HG02981 (cell line): ENCODE measurements at regions not wholly inside any gene's neighbourhood (a gene's known extent, or its start where the extent isn't known, plus 50 kb on each side); places are given as distances from the start of the nearest gene placed in this dataset.
"Not testable (repeated sequence)": the region's sequence is repeated elsewhere in the genome, so short reads cannot be mapped to it uniquely, and the experiment has no call there.

Source experiments
- ATAC-seq: cut with Tn5 transposase; IDR thresholded peaks from one replicate; pipeline ENCODE4 v1.9.1; 2021; ENCODE audit warnings: mild to moderate bottlenecking, moderate library complexity; ENCODE audit not compliant: unreplicated experiment

DNA sequence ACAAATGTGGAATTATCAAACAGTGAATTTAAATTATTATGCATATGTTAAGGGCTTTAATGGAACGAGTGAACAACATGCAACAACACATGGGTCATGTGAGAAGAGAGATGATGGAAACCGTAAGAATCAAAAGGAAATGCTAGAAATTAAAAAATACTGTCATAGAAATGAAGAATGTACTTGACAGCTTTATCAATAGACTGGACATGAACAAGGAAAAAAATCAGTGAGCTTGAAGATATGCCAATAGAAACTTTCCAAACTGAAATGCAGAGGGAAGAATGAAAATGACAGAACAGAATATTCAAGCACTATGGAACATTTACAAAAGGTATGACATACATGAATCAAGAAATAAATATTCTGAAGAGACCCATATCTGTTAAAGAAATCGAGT lies 117.7 kb upstream of the KCNJ3 start:
- no peak for ATAC-seq

DNA sequence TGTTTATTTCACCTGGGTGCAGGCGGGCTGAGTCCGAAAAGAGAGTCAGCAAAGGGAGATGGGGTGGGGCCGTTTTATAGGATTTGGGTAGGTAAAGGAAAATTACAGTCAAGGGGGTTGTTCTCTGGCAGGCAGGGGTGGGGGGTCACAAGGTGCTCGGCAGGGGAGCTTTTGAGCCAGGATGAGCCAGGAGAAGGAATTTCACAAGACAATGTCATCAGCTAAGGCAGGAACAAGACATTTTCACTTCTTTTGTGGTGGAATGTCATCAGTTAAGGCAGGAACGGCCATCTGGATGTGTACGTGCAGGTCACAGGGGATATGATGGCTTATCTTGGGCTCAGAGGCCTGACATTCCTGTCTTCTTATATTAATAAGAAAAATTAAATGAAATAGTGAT lies 115.8 kb upstream of the KCNJ3 start:
- ATAC-seq, result not testable (repeated sequence)

DNA sequence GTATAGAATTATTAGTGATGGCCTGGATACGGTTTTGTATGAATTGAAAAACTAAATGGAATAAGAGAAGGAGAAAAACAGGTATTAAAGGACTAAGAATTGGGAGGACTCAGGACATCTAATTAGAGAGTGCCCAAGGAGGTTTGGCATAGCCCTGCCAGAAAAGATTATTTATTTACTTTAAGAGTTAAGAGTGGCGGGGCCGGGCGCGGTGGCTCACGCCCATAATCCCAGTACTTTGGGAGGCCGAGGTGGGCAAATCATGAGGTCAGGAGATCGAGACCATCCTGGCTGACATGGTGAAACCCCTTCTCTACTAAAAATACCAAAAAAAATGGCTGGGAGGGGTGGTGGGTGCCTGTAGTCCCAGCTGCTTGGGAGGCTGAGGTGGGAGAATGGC lies 115.2 kb upstream of the KCNJ3 start:
- not testable (repeated sequence) for ATAC-seq

DNA sequence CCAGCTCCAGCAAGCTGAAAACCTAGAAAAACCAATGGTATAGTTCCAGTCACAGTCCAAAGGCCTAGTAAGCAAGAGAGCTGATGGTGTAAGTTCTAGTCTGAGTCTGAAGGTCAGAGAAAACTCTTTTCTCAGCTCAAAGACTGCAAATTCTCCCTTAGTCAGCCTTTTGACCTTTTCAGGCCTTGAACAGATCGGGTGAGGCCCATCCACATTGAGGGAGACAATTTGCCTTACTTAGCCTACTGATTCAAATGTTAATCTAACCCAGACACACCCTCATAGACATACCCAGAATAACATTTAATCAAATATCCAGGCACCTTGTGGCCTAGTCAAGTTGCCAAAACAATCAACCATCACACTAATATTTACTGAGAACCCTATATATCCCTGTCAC lies 110.8 kb upstream of the KCNJ3 start:
- no peak for ATAC-seq

DNA sequence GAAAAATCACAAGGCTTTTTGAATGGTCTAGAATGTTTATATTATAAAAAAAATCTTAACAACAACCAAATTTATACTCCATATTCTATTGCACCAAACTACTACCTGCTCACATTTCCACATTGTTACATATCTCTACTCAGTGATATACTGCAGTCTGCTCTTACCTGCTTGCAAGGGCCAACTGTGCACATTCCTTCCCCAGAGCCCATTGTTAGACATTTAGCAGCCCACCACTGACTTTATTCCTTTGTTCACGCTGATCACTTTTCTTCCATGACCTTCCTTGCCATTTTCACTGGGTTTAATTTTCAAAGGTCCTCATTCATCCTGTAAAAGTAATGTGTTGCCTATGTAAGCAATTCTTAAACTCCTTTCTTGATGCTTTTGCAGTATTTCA lies 109.7 kb upstream of the KCNJ3 start:
- no peak for ATAC-seq

DNA sequence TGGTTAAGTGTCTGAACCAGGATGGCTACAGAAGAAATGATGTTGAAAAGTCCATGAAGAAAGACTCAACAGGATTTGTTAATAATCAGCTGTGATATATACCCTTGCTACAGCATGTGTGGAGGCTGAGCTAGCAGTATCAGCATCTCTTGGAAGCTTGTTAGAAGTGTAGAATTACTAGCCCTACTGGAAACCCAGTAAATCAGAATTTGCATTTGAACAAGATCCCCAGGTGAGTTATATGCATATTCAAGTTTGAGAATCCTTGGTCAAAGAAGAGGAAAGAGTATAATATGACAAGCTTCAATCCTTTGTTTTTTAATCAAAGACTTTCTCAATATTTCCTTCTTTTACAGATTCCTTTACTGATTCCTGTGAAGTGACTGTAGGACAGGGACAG lies 109.0 kb upstream of the KCNJ3 start:
- ATAC-seq, result no peak

DNA sequence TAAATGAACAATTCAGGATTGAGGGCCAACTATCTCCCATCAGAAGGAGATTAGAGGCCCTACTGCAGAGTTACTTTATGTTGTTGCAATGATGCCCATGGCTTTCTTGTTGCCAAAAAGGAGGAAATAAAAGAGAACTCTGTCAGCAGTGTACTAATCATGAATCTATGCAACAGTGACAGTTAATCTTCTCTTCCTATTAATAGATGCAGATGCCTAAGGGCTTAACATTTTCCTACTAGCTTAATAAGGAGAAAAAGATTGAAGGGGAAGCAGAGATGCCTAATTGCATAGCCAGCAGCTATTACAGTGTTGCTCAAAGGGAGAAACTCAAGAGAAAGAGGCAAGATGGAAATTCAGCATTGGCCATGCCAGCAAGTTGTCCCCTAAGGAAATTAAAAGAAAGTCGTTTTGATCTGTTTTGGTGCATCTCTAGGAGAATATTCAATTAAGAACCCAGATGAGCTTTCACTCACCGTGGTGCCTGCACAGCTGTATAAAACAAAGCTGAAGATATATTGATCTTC lies 107.1 kb upstream of the KCNJ3 start:
- ATAC-seq, result no peak

DNA sequence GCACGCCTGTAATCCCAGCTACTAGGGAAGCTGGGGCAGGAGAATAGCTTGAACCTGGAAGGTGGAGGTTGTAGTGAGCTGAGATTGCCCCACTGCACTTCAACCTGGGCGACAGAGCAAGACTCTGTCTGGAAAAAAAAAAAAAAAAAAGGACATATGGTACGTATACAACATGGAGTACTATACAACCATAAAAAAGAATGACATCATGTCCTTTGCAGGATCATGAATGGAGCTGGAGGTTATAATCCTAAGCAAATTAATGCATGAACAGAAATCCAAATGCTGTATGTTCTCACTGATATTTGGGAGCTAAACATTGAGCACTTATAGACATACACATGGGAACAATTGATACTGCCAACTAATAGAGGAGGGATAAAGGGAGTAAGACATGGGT lies 99.3 kb upstream of the KCNJ3 start:
- ATAC-seq, result no peak

DNA sequence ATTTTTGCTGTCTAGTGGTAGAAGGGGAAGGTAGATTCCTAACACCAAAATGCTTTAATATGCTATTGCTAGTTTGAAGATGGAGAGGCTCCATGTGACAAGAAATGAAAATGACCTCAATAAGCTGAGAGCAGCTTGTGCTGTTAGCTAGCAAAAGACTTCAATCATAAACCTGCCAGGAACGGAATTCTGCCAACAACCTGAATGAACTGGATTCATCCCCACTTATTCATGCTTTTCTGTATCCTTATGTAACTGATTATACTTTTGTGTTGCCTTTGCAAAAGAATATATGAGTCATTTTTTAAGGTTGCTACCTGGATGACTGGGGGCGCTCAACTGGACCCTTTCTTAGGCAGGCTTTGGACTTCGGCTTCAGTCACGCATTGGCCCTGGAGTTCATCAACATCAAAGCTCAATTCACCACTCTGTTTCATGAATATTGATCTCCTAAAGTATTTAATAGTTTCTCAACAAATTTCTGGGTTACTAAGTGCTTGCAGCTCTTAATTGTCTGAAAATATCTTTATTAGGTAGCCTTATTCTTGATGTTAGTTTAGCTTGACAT lies 97.5 kb upstream of the KCNJ3 start:
- no peak for ATAC-seq

DNA sequence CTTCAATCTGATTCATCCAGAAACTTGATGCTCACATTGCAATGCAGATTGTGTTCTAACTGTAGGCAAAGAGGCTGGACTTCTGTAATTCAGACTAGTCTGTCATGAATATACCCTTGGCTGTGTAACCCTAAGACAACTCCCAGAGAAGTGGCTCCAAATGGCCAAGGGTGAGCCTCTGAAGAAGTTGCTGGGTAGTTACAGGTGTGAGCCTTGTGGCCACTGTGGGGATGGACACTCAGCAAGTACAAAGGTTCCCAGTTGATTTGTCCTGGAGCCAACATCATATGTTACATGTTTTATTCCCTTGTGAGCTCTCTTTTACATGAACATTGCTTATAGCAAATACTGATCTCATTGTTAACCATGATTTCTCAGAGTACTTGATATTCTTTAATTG lies 94.8 kb upstream of the KCNJ3 start:
- no peak for ATAC-seq

DNA sequence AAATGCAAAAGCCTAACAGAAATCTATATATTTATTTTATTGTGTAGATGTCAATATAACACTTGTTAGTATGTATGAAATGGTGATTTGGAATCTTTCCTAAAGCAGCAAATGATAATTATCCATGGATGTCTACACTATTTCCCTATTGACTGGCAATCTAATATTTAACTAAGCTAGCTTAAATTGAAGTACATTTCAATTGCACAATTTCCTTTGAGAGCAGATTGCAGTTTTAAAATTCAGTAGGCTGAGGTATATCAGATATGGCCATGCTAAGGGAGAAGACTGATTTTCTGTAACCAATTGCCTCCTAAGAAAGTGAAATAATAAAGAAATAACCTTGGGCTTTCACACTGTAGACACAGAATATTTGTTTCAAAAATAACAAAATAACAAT lies 90.1 kb upstream of the KCNJ3 start:
- ATAC-seq, result no peak

DNA sequence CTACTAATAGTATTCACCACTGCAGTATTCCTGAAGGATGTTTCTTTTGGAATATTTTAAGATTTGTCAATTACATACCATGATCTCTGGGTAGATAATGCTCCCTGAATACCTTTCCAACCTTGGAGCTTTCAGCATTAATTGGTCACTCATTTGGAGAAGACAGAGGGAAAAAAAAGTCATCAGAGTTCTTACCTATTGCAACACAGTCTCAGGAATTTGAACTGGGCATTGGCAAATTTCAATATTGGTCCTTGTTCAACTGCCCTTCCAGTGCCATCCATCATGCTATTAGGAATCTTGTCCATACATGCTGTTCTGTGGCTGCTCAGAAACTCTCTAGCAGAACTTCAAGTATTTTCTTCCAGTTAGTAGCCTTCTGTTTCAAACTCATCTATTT lies 83.6 kb upstream of the KCNJ3 start:
- no peak for ATAC-seq

DNA sequence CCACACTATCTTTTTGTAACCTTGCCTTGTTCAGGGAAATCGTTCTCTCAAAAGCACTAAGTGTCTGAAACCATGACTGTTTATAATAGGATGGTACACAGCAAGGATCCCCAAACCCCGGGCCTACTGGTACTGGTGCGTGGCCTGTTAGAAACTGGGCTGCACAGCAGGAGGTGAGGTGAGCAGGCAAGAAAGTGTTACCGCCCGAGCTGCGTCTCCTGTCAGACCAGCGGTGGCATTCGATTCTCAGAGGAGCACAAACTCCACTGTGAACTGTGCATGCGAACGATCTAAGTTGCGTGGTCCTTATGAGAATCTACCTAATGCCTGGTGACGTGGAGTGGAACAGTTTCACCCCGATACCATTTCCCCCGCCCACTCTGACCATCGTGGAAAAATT lies 81.8 kb upstream of the KCNJ3 start:
- no peak for ATAC-seq

DNA sequence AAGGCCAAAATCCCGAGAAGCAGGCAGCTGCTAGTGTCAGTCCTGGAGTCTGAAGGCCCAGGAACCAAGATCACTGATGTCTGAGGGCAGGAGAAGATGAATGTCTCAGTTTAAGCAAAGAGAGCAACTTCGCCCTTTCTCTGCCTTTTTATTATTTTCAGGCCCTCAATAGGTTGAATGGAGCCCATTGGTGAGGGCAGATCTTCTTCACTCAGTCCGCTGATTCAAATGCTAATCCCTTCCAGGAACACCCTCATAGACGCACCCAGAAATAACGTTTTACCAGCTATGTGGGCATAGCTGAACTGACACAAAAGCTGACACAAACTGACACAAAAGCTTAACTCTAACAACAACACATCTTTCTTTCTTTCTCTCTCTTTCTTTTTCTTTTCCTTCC lies 78.0 kb upstream of the KCNJ3 start:
- ATAC-seq, result no peak

DNA sequence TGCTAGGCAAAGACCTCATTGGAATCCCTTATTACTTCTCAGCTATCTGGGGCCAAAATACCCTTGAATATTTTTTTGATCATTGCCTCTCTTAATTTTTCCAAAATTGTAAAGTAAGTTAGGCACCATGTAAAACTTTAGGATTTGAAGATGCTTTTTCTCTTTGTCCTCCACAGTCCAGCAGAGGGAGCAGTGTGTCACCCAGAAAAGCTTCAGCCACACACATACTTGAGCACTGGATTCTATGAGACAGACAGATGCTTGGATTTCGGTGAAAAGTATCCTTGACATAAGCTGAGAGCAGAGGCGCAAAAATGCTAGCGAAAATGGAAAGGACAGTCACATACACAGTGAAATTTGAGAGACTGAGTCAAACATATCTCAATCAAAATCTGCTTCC lies 74.7 kb upstream of the KCNJ3 start:
- ATAC-seq, result no peak

DNA sequence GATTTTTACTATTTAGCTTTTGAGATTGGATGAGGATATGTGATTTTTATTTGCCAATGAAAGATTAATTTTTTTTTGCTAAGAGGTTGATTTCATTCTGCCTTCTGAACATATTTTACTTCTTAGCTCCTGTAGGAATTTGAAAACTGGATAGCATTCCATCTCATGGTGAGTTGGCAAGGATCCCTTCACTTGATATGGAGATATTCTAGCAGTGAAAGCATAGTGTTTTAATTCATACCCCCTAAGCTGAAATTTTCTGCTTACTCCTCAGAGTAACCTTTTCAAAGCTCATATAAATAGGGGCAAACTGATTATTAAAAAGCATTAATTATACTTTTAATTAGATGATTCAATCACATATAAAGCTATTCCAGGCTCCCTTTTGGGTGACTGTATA lies 61.0 kb upstream of the KCNJ3 start:
- no peak for ATAC-seq

DNA sequence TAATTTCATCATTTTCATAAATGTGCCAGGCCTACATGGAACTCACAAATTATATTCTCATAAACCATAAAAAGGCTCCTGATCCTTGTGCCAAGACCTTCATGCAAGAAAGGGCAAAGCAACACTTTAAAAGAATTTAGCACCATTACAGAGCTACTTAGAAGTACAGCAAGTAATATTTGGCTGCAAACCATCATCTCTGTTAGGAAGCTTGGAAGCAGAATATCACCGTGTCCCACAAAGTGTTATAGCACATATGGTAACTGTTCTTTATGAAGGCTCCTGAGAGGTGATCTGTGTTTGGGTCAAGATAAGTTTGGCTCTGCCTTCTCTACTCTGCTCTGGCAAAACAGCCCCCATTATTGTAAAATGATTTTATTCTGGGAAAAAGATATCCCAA lies 59.7 kb upstream of the KCNJ3 start:
- no peak for ATAC-seq

DNA sequence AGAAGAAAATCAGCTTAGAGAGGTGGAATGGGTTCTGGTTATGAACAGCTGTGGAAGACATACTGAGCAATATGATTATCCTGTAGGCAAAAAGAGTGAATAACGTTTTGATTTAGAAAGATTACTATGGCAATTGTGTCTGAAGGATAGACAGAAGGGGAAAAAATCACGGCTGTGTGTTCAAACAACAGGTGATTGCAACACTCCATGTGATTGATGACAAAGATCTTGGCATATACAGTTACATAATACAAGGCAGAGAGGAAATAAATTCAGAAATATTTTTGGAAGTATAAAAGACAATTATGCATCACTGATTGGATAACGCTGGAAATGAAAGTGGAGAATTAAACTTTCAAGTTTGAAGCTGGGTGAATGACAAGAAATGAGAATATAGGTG lies 58.5 kb upstream of the KCNJ3 start:
- ATAC-seq, result no peak
